WTC11 (cell line): ENCODE measurements at regions not wholly inside any gene's neighbourhood (a gene's known extent, or its start where the extent isn't known, plus 50 kb on each side); places are given as distances from the start of the nearest gene placed in this dataset.

Experiments used
- ATAC-seq: fragments of 200-7000 bp; cut with Tn5 transposase; 2 replicates; pipeline ENCODE4 v1.10.0; 2021; ENCODE audit warnings: mild to moderate bottlenecking, moderate library complexity
- CTCF ChIA-PET: fragments of 300-600 bp; sonication (Branson Sonifier 250); formaldehyde crosslinking; loops from one replicate; lab custom pipeline; 2021; ENCODE audit warnings: antibody characterized with exemption; lab: Charles Lee
- POLR2A ChIA-PET: fragments of 350-600 bp; sonication (Branson Sonifier 250); formaldehyde crosslinking; loops from one replicate; lab custom pipeline; 2021; ENCODE audit warnings: antibody characterized with exemption; lab: Charles Lee
- DNase-seq: peaks from one replicate; pipeline ENCODE4 v3.0.0; 2021; ENCODE audit warnings: low spot score
- H3K27ac Mint-ChIP-seq: 2 replicates; pipeline ENCODE4 v1.8.0; 2021; ENCODE audit warnings: mixed read lengths
- H3K27me3 Mint-ChIP-seq: 2 replicates; pipeline ENCODE4 v1.8.0; 2021; ENCODE audit warnings: low read depth, mild to moderate bottlenecking, moderate library complexity, mixed read lengths
- H3K36me3 Mint-ChIP-seq: 2 replicates; pipeline ENCODE4 v1.8.0; 2021; ENCODE audit warnings: mixed read lengths
- H3K4me1 Mint-ChIP-seq: 2 replicates; pipeline ENCODE4 v1.8.0; 2022; ENCODE audit warnings: mixed read lengths
- H3K4me3 Mint-ChIP-seq: 2 replicates; pipeline ENCODE4 v1.8.0; 2021; ENCODE audit warnings: mild to moderate bottlenecking, moderate library complexity, mixed read lengths
- H3K9me3 Mint-ChIP-seq: 2 replicates; pipeline ENCODE4 v1.8.0; 2021; ENCODE audit warnings: mixed read lengths
- CDX4 ChIP-seq: fragments of 250-450 bp; sonication (Bioruptor Pico); IDR thresholded peaks from 2 replicates; pipeline ENCODE4 v1.9.0; 2021; ENCODE audit warnings: moderate library complexity, mild to moderate bottlenecking, inconsistent platforms, borderline replicate concordance
- E2F1 ChIP-seq: sonication (generic); formaldehyde crosslinking; IDR thresholded peaks from 2 replicates; pipeline ENCODE4 v1.8.0; 2022; ENCODE audit warnings: mild to moderate bottlenecking, missing genetic modification reagents
- FOXJ3 ChIP-seq: sonication (generic); formaldehyde crosslinking; IDR thresholded peaks from 2 replicates; pipeline ENCODE4 v1.9.0; 2021; ENCODE audit warnings: missing genetic modification reagents, mild to moderate bottlenecking, borderline replicate concordance
- FOXP1 ChIP-seq: sonication (generic); formaldehyde crosslinking; IDR thresholded peaks from 2 replicates; pipeline ENCODE4 v1.8.0; 2022; ENCODE audit warnings: missing genetic modification reagents, mild to moderate bottlenecking, moderate library complexity, borderline replicate concordance
- GABPB1 ChIP-seq: sonication (generic); formaldehyde crosslinking; IDR thresholded peaks from 2 replicates; pipeline ENCODE4 v1.8.1; 2023; ENCODE audit warnings: mild to moderate bottlenecking, missing genetic modification reagents
- GTF2I ChIP-seq: fragments of 250-450 bp; sonication (Bioruptor Pico); conservative IDR thresholded peaks from 2 replicates; pipeline ENCODE4 v1.4.0; 2021; ENCODE audit warnings: mild to moderate bottlenecking
- IRF1 ChIP-seq: sonication (generic); formaldehyde crosslinking; IDR thresholded peaks from 2 replicates; pipeline ENCODE4 v1.8.0; 2023; ENCODE audit warnings: missing genetic modification reagents
- JAZF1 ChIP-seq: fragments of 250-450 bp; sonication (Bioruptor Pico); IDR thresholded peaks from 2 replicates; pipeline ENCODE4 v1.9.0; 2021; ENCODE audit warnings: moderate library complexity, mild to moderate bottlenecking, inconsistent platforms
- KAT7 ChIP-seq: sonication (generic); formaldehyde crosslinking; IDR thresholded peaks from 2 replicates; pipeline ENCODE4 v1.8.1; 2023; ENCODE audit warnings: missing genetic modification reagents, mild to moderate bottlenecking, borderline replicate concordance
- MYBL2 ChIP-seq: sonication (generic); formaldehyde crosslinking; IDR thresholded peaks from 2 replicates; pipeline ENCODE4 v1.8.1; 2023; ENCODE audit warnings: mild to moderate bottlenecking, moderate library complexity, missing genetic modification reagents
- PRRX2 ChIP-seq: fragments of 250-450 bp; sonication (Bioruptor Pico); IDR thresholded peaks from 2 replicates; pipeline ENCODE4 v1.8.0; 2021; ENCODE audit warnings: mild to moderate bottlenecking
- SOX15 ChIP-seq: fragments of 250-450 bp; sonication (Bioruptor Pico); IDR thresholded peaks from 2 replicates; pipeline ENCODE4 v1.9.0; 2021; ENCODE audit warnings: mild to moderate bottlenecking
- USF1 ChIP-seq: sonication (generic); formaldehyde crosslinking; IDR thresholded peaks from 2 replicates; pipeline ENCODE4 v1.8.0; 2022; ENCODE audit warnings: mild to moderate bottlenecking, missing genetic modification reagents
- ZBTB43 ChIP-seq: sonication (generic); formaldehyde crosslinking; IDR thresholded peaks from 2 replicates; pipeline ENCODE4 v1.8.1; 2023; ENCODE audit warnings: mild to moderate bottlenecking, missing genetic modification reagents
- ZMAT4 ChIP-seq: fragments of 250-450 bp; sonication (Bioruptor Pico); IDR thresholded peaks from 2 replicates; pipeline ENCODE4 v1.9.0; 2021; ENCODE audit warnings: mild to moderate bottlenecking
- ZNF138 ChIP-seq: sonication (generic); formaldehyde crosslinking; conservative IDR thresholded peaks from 2 replicates; pipeline ENCODE4 v1.8.1; 2022; ENCODE audit warnings: mild to moderate bottlenecking, moderate library complexity, missing genetic modification reagents
- ZNF263 ChIP-seq: sonication (generic); formaldehyde crosslinking; IDR thresholded peaks from 2 replicates; pipeline ENCODE4 v1.8.1; 2022; ENCODE audit warnings: low read depth, mild to moderate bottlenecking, moderate library complexity, missing genetic modification reagents
- ZNF396 ChIP-seq: fragments of 250-450 bp; sonication (Bioruptor Pico); IDR thresholded peaks from 2 replicates; pipeline ENCODE4 v1.8.0; 2021; ENCODE audit warnings: mild to moderate bottlenecking, moderate library complexity, borderline replicate concordance
- ZNF423 ChIP-seq: fragments of 250-450 bp; sonication (Bioruptor Pico); IDR thresholded peaks from 2 replicates; pipeline ENCODE4 v2.1.2; 2022; ENCODE audit warnings: mild to moderate bottlenecking, moderate library complexity

GRCh38 chr9:679462-679861 is 162.0 kb upstream of the DMRT1 start:
- no peaks in the 10 kb centered on the region for H3K9me3 Mint-ChIP-seq
- TF ChIP-seq PRRX2 (CRISPR knock-in tag) (no peak), USF1 (CRISPR knock-in tag) (no peak), SOX15 (CRISPR knock-in tag) (no peak), JAZF1 (no peak), ZNF263 (no peak), ZNF138 (no peak), KAT7 (CRISPR knock-in tag) (no peak), FOXJ3 (CRISPR knock-in tag) (no peak), E2F1 (CRISPR knock-in tag) (no peak), CDX4 (CRISPR knock-in tag) (no peak), ZMAT4 (CRISPR knock-in tag) (no peak), IRF1 (CRISPR knock-in tag) (no peak), ZNF423 (no peak), ZNF396 (CRISPR knock-in tag) (no peak)
- TF ChIP-seq, all 79 proteins: peak for 0

GRCh38 chr9:680106-680505 is 161.4 kb upstream of the DMRT1 start:
- H3K4me1 Mint-ChIP-seq, result peaks cover 52% of the 10 kb centered on the region
- TF ChIP-seq GTF2I (CRISPR knock-in tag) (no peak), MYBL2 (no peak), FOXP1 (no peak)
- H3K4me3 Mint-ChIP-seq, result no peak overlapping the region
- POLR2A ChIA-PET, result no interaction called here
- no peaks in the 10 kb centered on the region for H3K9me3 Mint-ChIP-seq
- H3K27ac Mint-ChIP-seq, result no peak overlapping the region
- DNase-seq, result no peak
- no peaks in the 10 kb centered on the region for H3K27me3 Mint-ChIP-seq
- no peaks in the 10 kb centered on the region for H3K36me3 Mint-ChIP-seq
- no peak for ATAC-seq
- CTCF ChIA-PET, result no interaction called here

More at GRCh38 chr9:679462-679861, 162.0 kb upstream of the DMRT1 start:
- Mint-ChIP-seq H3K27me3 (no peaks in the 10 kb centered on the region), H3K4me3 (no peak overlapping the region), H3K4me1 (peaks cover 47% of the 10 kb centered on the region), H3K36me3 (no peaks in the 10 kb centered on the region), H3K27ac (no peak overlapping the region)
- DNase-seq (no peak), ATAC-seq (no peak)
- CTCF ChIA-PET, result no interaction called here
- POLR2A ChIA-PET, result no interaction called here

- H3K4me3 Mint-ChIP-seq, result no peak overlapping the region
- H3K4me1 Mint-ChIP-seq, result peaks cover 32% of the 10 kb centered on the region
Measured at GRCh38 chr9:682633-683508, 158.6 kb upstream of the DMRT1 start.

More at GRCh38 chr9:682633-683508, 158.6 kb upstream of the DMRT1 start:
- ChIA-PET POLR2A (interaction anchor here (0.6 kb wide), 1 partner anchor 72 kb away, joined by 3 read pairs; no protein-coding TSS in a partner anchor), CTCF (interaction anchor here (1.1 kb wide), 1 partner anchor 9 kb away, joined by 5 read pairs; no protein-coding TSS in a partner anchor)
- 0 out of 2 replicates have a peak, but pooled peaks have one; percentile 15 for ATAC-seq
- H3K36me3 Mint-ChIP-seq, result peaks cover 5% of the 10 kb centered on the region; the same call in 1 of the 2 replicates
- H3K27me3 Mint-ChIP-seq, result no peaks in the 10 kb centered on the region
- TF ChIP-seq ZBTB43 (CRISPR knock-in tag) (no peak), GABPB1 (peak; percentile 74)
- peak overlapping the region; percentile 62 for H3K27ac Mint-ChIP-seq
- DNase-seq, result no peak
- peaks cover 6% of the 10 kb centered on the region; the same call in 1 of the 2 replicates for H3K9me3 Mint-ChIP-seq
